Stomach (tissue), 4 donors: ENCODE measurements at regions not wholly inside any gene's neighbourhood (a gene's known extent, or its start where the extent isn't known, plus 50 kb on each side); places are given as distances from the start of the nearest gene placed in this dataset.

Source experiments
- CTCF ChIP-seq, 7 experiments: fragments of 450-650 bp in 4 of 7; fragments of 200-600 bp in 3 of 7; sonication (generic) in 3 of 7; IDR thresholded peaks; one replicate each; pipeline ENCODE4 v1.5.1; 2016 to 2019; ENCODE audit warnings: antibody characterized with exemption in 7 of 7, control low read depth in 2 of 7, mild to moderate bottlenecking in 1 of 7
- POLR2A ChIP-seq, 4 donors: fragments of 450-650 bp; IDR thresholded peaks; one replicate each; pipeline ENCODE4 v1.6.1; 2016; ENCODE audit warnings: antibody characterized with exemption in 4 of 4, control low read depth in 2 of 4, mild to moderate bottlenecking in 1 of 4, moderate library complexity in 1 of 4

DNA sequence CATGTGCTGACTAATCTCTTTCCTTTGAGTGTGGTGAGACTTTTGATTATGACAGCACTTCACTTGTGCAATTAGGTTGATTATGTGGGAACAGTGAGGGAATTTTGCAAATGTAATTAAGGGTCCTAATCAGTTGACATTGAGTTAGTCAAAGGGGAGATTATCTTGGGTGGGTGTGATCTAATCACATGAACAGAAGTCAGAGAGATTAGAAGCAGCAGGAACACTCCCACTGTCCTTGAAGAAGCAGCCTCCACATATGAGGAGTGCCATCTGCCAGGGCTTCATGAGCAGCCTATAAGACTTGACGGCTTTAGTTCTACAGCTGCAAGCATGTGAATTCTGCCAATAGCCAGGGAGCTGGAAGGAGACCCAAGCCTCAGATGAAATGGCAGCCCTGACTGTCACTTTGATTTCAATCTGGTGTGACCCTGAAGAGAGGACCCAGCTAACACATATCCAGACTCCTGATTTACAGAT lies 89.4 kb upstream of the APCDD1 start:
- TF ChIP-seq POLR2A (IDR thresholded peaks at IDR 0.05) (no peak), CTCF (IDR thresholded peaks at IDR 0.05) (no peak)
